Heart right ventricle (tissue), 16 donors: ENCODE measurements at regions not wholly inside any gene's neighbourhood (a gene's known extent, or its start where the extent isn't known, plus 50 kb on each side); places are given as distances from the start of the nearest gene placed in this dataset.

Source experiments
- ATAC-seq, 8 donors: fragments of 200-7000 bp; cut with Tn5 transposase; one replicate each; pipeline ENCODE4 v1.9.1; 2020; ENCODE audit warnings: mild to moderate bottlenecking in 8 of 8, moderate library complexity in 8 of 8, moderate number of reproducible peaks in 1 of 8
- DNase-seq, 2 donors: peaks; one replicate each; pipeline ENCODE4 v3.0.0-alpha.2; 2020
- H3K27ac ChIP-seq, 10 donors: fragments of 200-600 bp; sonication (generic) in 2 of 10; one replicate each; pipeline versions ENCODE4 v1.5.0 to v1.8.0; 2020 to 2022; ENCODE audit warnings: mild to moderate bottlenecking in 3 of 10
- H3K27me3 ChIP-seq, 7 donors: fragments of 200-600 bp; one replicate each; pipeline ENCODE4 v1.8.0; 2021 to 2022; ENCODE audit warnings: mild to moderate bottlenecking in 2 of 7
- H3K36me3 ChIP-seq, 9 donors: fragments of 200-600 bp; sonication (generic) in 1 of 9; one replicate each; pipeline versions ENCODE4 v1.5.0 to v1.8.0; 2020 to 2022; ENCODE audit warnings: mild to moderate bottlenecking in 2 of 9
- H3K4me1 ChIP-seq, 9 donors: fragments of 200-600 bp; sonication (generic) in 1 of 9; one replicate each; pipeline versions ENCODE4 v1.5.0 to v1.8.0; 2020 to 2022; ENCODE audit warnings: mild to moderate bottlenecking in 4 of 9
- H3K4me3 ChIP-seq, 10 donors: fragments of 200-600 bp; sonication (generic) in 2 of 10; one replicate each; pipeline versions ENCODE4 v1.5.0 to v1.8.0; 2020 to 2022; ENCODE audit warnings: mild to moderate bottlenecking in 7 of 10, moderate library complexity in 2 of 10
- H3K9me3 ChIP-seq, 11 donors: fragments of 200-600 bp in 10 of 11; sonication (generic) in 2 of 11; one replicate each; pipeline versions ENCODE4 v1.5.0 to v1.8.0; 2013 to 2022; ENCODE audit warnings: mild to moderate bottlenecking in 2 of 11, control low read depth in 1 of 11, moderate library complexity in 1 of 11
- WGBS, 2 donors: extraction: QIAGEN DNeasy Blood & Tissue Kit; methylation state at CpG; one replicate each; pipeline ENCODE4 v1.1.7; 2013; ENCODE audit warnings: inconsistent platforms in 1 of 2; 5-methylcytosine and 5-hydroxymethylcytosine counted together
- intact Hi-C, 10 donors: fragments of 100-400 bp; cut with DNase I; formaldehyde crosslinking; loops; one replicate each; pipeline versions ENCODE4 v1.11.1 to v1.14.2; 2022
- TF ChIP-seq, protein P1 (sequence below), 9 donors: fragments of 200-600 bp; sonication (generic) in 2 of 9; IDR thresholded peaks; one replicate each; pipeline versions ENCODE4 v1.5.0 to v1.8.0; 2021 to 2022; ENCODE audit warnings: antibody characterized with exemption in 9 of 9, mild to moderate bottlenecking in 5 of 9, moderate library complexity in 1 of 9
- donor health status: Arrhythmogenic right ventricular cardiomyopathy.
- donor health status: ischemic (EF 13 %, LVEDD 7.1; RV severe dilation, severe dysfunction).
- donor health status: healthy with polysubstance abuse.
- donor health status: DM: no; HTN: yes; CAD: no.
- donor health status: DM: no; HTN: no; CAD: no.
- donor health status: ischemic (EF 25% LVEDD 6.9; RV normal size, moderate dysfunction).
- donor health status: ischemic (EF 25% LVEDD 5.7; RV mildly dilated, moderate dysfunction).
- donor health status: healthy.
- donor health status: DM: yes; HTN: yes; CAD: no.
- donor health status: Ischemic cardiomyopathy.
- donor health status: ischemic (EF 35%, LVEDD 5.7; RV mildly dilated, moderate dysfunction).
- donor health status: nonischemic (EF 11% LVEDD 7.7; RV severe dilation, severe dysfunction).
- donor health status: DM: yes; HTN: yes; CAD: no.
- donor health status: PGD.
- donor health status: ischemic (EF 29% LVEDD 5.4; RV normal size, mild dysfunction).
- donor health status: nonischemic (EF 23%, LVEDD 6.1; RV moderate dilation, normal function).

DNA sequence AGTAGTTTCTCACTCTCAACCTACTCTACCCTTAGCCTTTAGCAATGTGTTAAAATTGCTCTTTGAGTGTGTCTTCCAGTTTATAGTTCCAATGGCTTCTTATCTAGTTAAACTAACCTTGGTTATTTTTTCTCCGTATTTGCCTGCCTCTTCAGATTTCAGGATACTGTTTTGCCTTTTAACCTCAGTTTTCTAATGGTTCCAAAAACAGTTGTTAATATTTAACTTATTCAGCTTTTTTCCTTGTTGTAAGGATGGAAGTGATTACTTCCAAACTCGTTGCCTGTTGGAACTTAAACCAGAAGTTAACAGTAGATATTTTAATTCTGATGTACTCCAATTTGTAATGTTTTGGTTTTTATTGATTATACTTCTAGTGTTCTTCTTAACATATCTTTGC is 1574.9 kb downstream of the HACE1 start:
- ATAC-seq (no peak), DNase-seq (no peak)
- TF ChIP-seq, protein P1, sequence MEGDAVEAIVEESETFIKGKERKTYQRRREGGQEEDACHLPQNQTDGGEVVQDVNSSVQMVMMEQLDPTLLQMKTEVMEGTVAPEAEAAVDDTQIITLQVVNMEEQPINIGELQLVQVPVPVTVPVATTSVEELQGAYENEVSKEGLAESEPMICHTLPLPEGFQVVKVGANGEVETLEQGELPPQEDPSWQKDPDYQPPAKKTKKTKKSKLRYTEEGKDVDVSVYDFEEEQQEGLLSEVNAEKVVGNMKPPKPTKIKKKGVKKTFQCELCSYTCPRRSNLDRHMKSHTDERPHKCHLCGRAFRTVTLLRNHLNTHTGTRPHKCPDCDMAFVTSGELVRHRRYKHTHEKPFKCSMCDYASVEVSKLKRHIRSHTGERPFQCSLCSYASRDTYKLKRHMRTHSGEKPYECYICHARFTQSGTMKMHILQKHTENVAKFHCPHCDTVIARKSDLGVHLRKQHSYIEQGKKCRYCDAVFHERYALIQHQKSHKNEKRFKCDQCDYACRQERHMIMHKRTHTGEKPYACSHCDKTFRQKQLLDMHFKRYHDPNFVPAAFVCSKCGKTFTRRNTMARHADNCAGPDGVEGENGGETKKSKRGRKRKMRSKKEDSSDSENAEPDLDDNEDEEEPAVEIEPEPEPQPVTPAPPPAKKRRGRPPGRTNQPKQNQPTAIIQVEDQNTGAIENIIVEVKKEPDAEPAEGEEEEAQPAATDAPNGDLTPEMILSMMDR (IDR thresholded peaks at IDR 0.05), result no peak
- Histone ChIP-seq H3K27me3 (no peaks in the 10 kb centered on the region), H3K9me3 (peaks cover 0 to 13% (median 0%) of the 10 kb centered on the region in 11 donors), H3K27ac (no peak overlapping the region), H3K36me3 (no peaks in the 10 kb centered on the region), H3K4me3 (no peak overlapping the region), H3K4me1 (no peaks in the 10 kb centered on the region)
- 33 to 43% methylated on average over 2 of the region's 2 CpGs for WGBS, 2 donors
- intact Hi-C loops, result no loop called here

DNA sequence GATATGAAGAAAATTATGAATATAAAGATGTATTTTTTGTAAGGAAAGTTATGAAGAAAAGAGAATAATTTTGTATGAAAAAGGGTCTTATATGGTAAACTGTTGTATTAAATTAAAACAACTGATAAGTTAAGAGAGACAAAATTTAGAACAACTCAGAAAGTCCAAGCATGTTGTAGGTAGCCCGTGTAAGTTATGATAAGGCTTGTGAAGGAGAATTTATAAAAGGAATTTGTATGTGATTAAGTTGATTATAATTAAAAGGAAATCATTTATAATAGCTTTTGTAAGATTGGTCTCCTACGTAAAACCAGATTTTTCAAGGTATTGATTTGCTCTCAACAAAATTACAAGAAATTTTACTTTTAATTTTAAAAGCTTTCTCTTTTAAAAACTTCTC is 1579.3 kb downstream of the HACE1 start:
- Histone ChIP-seq H3K27ac (no peak overlapping the region), H3K36me3 (no peaks in the 10 kb centered on the region), H3K4me3 (no peak overlapping the region), H3K9me3 (peaks cover 0 to 17% (median 0%) of the 10 kb centered on the region in 11 donors), H3K4me1 (no peaks in the 10 kb centered on the region), H3K27me3 (no peaks in the 10 kb centered on the region)
- TF ChIP-seq, protein P1 (IDR thresholded peaks at IDR 0.05), result no peak
- ATAC-seq (no peak), DNase-seq (no peak)
- 75 to 77% methylated on average over 2 of the region's 2 CpGs for WGBS, 2 donors
- intact Hi-C loops, result no loop called here

DNA sequence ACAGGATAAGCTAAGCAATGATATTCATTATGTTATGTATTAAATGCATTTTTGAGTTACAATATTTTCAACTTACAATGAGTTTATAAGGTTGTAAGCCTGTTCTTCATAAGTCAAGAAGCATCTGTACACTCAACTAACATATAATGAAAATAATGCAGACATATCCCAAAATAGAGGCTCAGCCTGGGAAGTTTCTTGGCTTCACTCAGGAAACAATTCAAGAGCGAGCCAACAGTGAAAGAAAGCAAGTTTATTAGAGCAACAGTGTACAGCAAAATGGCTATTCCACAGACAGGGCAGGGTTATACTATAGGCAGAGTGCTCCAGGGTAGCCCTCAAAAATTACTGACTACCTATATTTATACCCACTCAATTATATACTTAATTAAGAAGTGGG is 1581.8 kb downstream of the HACE1 start:
- DNase-seq (no peak), ATAC-seq (no peak)
- Histone ChIP-seq H3K36me3 (no peaks in the 10 kb centered on the region), H3K27ac (no peak overlapping the region), H3K4me3 (no peak overlapping the region), H3K9me3 (peaks cover 0 to 17% (median 0%) of the 10 kb centered on the region in 11 donors), H3K27me3 (no peaks in the 10 kb centered on the region), H3K4me1 (no peaks in the 10 kb centered on the region)
- TF ChIP-seq, protein P1 (IDR thresholded peaks at IDR 0.05), result no peak
- WGBS, 2 donors, result 76 to 80% methylated on average over 1 of the region's 1 CpG
- intact Hi-C loops, result loop anchor here in 1 of 10 donors (10.0 kb wide), 1 partner anchor 433 kb away; no protein-coding TSS in a partner anchor

DNA sequence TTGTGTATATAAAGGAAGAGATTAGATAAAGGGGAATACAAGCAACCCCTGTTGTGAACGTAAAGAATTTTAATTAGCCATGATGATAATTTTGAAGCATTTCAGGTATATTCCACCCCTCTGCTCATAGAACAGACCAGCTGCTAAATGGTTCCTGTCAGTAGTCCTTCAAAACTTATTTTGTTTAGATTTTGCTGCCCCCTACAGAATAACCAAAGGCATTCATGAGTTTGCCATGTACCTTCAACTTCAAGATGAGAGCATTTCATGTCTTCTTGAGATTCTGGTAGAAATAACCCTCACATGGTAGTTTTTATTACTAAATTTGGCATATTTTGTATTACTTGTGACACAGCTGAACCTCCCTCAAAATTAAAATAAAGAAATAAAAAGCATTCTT is 1586.7 kb downstream of the HACE1 start:
- ATAC-seq (no peak), DNase-seq (no peak)
- Histone ChIP-seq H3K4me1 (no peaks in the 10 kb centered on the region), H3K9me3 (no peaks in the 10 kb centered on the region), H3K27me3 (no peaks in the 10 kb centered on the region), H3K36me3 (no peaks in the 10 kb centered on the region), H3K4me3 (no peak overlapping the region), H3K27ac (no peak overlapping the region)
- WGBS, 2 donors, result 7 to 11% methylated on average over 1 of the region's 1 CpG
- TF ChIP-seq, protein P1 (IDR thresholded peaks at IDR 0.05), result peak in 7 of 9 donors; percentile 26 to 48 (median 42)
- intact Hi-C loops, result loop anchor here in 2 of 10 donors (5.0 to 10.0 kb wide), 2 partner anchors 426 to 428 kb away; no protein-coding TSS in a partner anchor
